ENCODE measurements at regions not wholly inside any gene's neighbourhood (a gene's known extent, or its start where the extent isn't known, plus 50 kb on each side); places are given as distances from the start of the nearest gene placed in this dataset.
"Not testable (repeated sequence)": the region's sequence is repeated elsewhere in the genome, so short reads cannot be mapped to it uniquely, and the experiment has no call there.

DNA sequence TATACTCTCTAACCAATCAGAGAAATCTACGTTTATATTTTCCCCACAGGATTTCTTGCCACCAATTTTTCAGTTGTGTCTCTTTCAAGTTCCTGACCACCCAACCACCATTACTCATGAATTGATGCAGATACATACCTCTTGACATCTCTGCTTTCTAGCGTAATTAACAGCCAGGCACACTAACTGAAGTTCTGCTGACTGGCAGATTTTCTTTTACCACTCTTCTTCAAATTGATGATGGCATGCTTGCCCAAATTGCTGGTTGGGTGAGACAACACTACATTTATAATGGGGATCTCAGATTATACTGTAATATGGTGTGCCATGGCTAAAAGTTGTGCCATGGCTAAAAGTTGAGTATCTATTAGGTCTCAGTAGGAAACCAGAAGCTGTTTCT, 566.7 kb downstream of the ADGRL2 start:
- H3K27me3 ChIP-seq, result no peaks in the 10 kb centered on the region
- H2AFZ ChIP-seq (replicated peaks), result no peak overlapping the region
- no peak overlapping the region for H3K27ac Mint-ChIP-seq
- DNase-seq (ENCODE audit: low spot score), result no peak
- no peaks in the 10 kb centered on the region for H3F3A ChIP-seq (ENCODE audit: low read depth)
- H3K4me3 Mint-ChIP-seq, result no peak overlapping the region
- no peaks in the 10 kb centered on the region for H4K20me1 ChIP-seq (ENCODE audit: low read depth)
- TF ChIP-seq EZH2phosphoT487 (IDR thresholded peaks at IDR 0.05) (no peak), EZH2 (IDR thresholded peaks at IDR 0.05) (no peak)
- TF ChIP-seq, protein P1, sequence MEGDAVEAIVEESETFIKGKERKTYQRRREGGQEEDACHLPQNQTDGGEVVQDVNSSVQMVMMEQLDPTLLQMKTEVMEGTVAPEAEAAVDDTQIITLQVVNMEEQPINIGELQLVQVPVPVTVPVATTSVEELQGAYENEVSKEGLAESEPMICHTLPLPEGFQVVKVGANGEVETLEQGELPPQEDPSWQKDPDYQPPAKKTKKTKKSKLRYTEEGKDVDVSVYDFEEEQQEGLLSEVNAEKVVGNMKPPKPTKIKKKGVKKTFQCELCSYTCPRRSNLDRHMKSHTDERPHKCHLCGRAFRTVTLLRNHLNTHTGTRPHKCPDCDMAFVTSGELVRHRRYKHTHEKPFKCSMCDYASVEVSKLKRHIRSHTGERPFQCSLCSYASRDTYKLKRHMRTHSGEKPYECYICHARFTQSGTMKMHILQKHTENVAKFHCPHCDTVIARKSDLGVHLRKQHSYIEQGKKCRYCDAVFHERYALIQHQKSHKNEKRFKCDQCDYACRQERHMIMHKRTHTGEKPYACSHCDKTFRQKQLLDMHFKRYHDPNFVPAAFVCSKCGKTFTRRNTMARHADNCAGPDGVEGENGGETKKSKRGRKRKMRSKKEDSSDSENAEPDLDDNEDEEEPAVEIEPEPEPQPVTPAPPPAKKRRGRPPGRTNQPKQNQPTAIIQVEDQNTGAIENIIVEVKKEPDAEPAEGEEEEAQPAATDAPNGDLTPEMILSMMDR (IDR thresholded peaks at IDR 0.05), result no peak
- no peak overlapping the region for H3K9ac ChIP-seq
- no peaks in the 10 kb centered on the region for H3K9me3 Mint-ChIP-seq
- H3K9me3 ChIP-seq (ENCODE audit: low read depth), result no peaks in the 10 kb centered on the region
- H3K36me3 ChIP-seq, result no peaks in the 10 kb centered on the region
- H3K4me1 ChIP-seq, result peaks cover 4% of the 10 kb centered on the region
- no peaks in the 10 kb centered on the region for H3K4me1 Mint-ChIP-seq
- H3K79me2 ChIP-seq (ENCODE audit: low read depth), result no peaks in the 10 kb centered on the region
- H3K4me2 ChIP-seq, result no peak overlapping the region
- peaks cover 2% of the 10 kb centered on the region for H3K27me3 Mint-ChIP-seq (ENCODE audit: insufficient read depth, low read depth)
- no peak overlapping the region for H3K27ac ChIP-seq
- H3K4me3 ChIP-seq, result no peak overlapping the region
- H3K36me3 Mint-ChIP-seq, result no peaks in the 10 kb centered on the region

DNA sequence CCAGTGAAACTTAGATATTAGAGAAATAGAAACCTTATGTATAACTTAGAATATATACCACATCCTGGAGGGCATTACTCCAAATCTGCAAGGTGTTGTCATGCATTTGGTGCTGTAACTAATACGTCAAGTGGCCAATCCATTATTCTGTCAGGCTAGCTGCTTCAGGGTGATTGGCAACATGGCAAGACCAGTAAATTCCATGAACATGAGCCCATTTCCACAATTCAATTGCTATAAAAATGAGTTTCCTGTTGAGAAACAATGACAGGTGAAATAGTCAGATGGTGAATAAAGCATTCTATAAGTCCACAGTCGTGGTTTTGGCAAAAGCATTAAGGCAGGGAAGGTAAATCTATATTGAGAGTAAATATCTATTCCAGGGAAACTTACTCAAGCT, 566.0 kb downstream of the ADGRL2 start:
- Mint-ChIP-seq H3K27ac (no peak overlapping the region), H3K27me3 (ENCODE audit: insufficient read depth, low read depth) (peaks cover 2% of the 10 kb centered on the region), H3K36me3 (no peaks in the 10 kb centered on the region), H3K4me1 (peaks cover under 1% of the 10 kb centered on the region), H3K9me3 (no peaks in the 10 kb centered on the region), H3K4me3 (no peak overlapping the region)
- H3K4me1 ChIP-seq, result peaks cover 11% of the 10 kb centered on the region
- H3K27ac ChIP-seq, result no peak overlapping the region
- no peak overlapping the region for H3K4me2 ChIP-seq
- no peak overlapping the region for H3K9ac ChIP-seq
- TF ChIP-seq, protein P1 (IDR thresholded peaks at IDR 0.05), result no peak
- TF ChIP-seq EZH2phosphoT487 (IDR thresholded peaks at IDR 0.05), result no peak
- TF ChIP-seq EZH2 (IDR thresholded peaks at IDR 0.05), result no peak
- no peaks in the 10 kb centered on the region for H3K27me3 ChIP-seq
- H3K4me3 ChIP-seq, result no peak overlapping the region
- H3K36me3 ChIP-seq, result no peaks in the 10 kb centered on the region
- no peaks in the 10 kb centered on the region for H3K9me3 ChIP-seq (ENCODE audit: low read depth)
- H3K79me2 ChIP-seq (ENCODE audit: low read depth), result no peaks in the 10 kb centered on the region
- H4K20me1 ChIP-seq (ENCODE audit: low read depth), result no peaks in the 10 kb centered on the region
- H3F3A ChIP-seq (ENCODE audit: low read depth), result no peaks in the 10 kb centered on the region
- DNase-seq (ENCODE audit: low spot score), result no peak
- no peak overlapping the region for H2AFZ ChIP-seq (replicated peaks)

DNA sequence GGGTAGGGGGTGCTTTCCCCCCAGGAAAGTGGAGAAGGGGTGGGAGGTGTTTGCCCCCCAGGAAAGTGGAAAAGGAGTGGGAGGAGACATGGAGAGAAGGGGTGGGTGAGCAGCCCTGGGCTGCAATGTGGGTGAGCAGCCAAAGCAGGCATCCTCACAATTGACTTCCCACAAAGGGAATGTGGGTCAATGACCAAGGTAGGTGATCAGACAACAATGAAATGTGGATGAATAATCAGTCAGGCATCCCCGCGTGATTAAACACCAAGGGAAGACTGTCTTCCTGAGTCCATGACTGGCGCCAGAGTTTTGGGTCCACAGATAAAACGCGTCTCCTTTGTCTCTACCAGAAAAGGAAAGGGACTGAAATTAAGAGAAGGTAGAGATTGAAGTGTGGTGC, 558.8 kb downstream of the ADGRL2 start:
- not testable (repeated sequence) for H3K36me3 ChIP-seq; H3K27me3 ChIP-seq; H3K79me2 ChIP-seq (ENCODE audit: low read depth); H3K4me3 Mint-ChIP-seq; H2AFZ ChIP-seq (replicated peaks); DNase-seq (ENCODE audit: low spot score); H4K20me1 ChIP-seq (ENCODE audit: low read depth); H3K9me3 Mint-ChIP-seq; H3K4me1 Mint-ChIP-seq; H3K27me3 Mint-ChIP-seq (ENCODE audit: insufficient read depth, low read depth); H3K36me3 Mint-ChIP-seq; H3K9ac ChIP-seq; H3K27ac ChIP-seq; H3F3A ChIP-seq (ENCODE audit: low read depth); H3K4me3 ChIP-seq; H3K4me2 ChIP-seq; H3K9me3 ChIP-seq (ENCODE audit: low read depth); H3K27ac Mint-ChIP-seq
- H3K4me1 ChIP-seq, result peaks cover 21% of the 10 kb centered on the region

DNA sequence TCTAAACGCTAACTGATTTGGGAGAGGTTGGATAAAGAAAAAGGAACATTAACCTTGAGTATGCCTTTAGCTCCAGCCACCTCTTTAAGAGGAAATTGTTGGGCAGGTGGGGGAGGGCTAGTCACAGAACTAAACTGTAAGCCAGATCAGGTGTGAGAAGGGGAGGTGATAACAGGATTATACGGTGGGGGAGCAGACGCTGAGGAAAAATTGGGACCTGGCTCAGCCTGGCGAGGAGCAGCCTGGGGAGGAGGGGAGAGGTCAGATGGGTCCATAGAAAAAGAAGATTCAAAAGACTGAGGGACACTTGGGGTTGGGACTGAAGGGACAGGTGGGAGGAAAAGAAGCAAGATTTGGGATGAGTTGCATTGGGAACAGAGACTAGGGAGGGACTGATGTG, 558.0 kb downstream of the ADGRL2 start:
- not testable (repeated sequence) for H3K27ac ChIP-seq; H3K9ac ChIP-seq; H3K9me3 Mint-ChIP-seq; H3K4me3 ChIP-seq; H3K27me3 ChIP-seq; H3K79me2 ChIP-seq (ENCODE audit: low read depth); H3K4me2 ChIP-seq; H3K36me3 ChIP-seq; H3K9me3 ChIP-seq (ENCODE audit: low read depth); H3F3A ChIP-seq (ENCODE audit: low read depth); H3K36me3 Mint-ChIP-seq; H3K27me3 Mint-ChIP-seq (ENCODE audit: insufficient read depth, low read depth); DNase-seq (ENCODE audit: low spot score); H4K20me1 ChIP-seq (ENCODE audit: low read depth); H3K27ac Mint-ChIP-seq; H2AFZ ChIP-seq (replicated peaks); H3K4me1 Mint-ChIP-seq; H3K4me3 Mint-ChIP-seq
- H3K4me1 ChIP-seq, result peaks cover 21% of the 10 kb centered on the region

DNA sequence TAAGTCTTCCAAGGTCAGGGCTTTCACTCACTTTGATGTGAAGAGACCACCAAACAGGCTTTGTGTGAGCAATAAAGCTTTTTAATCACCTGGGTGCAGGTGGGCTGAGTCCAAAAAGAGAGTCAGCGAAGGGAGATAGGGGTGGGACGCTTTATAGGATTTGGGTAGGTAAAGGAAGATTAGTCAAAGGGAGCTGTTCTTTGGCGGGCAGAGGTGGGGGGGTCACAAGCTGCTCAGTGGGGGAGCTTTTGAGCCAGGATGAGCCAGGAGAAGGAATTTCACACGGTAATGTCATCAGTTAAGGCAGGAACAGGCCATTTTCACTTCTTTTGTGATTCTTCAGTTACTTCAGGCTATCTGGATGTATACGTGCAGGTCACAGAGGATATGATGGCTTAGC, 553.8 kb downstream of the ADGRL2 start:
- H3K4me1 Mint-ChIP-seq; H3K4me1 ChIP-seq; H3K9me3 ChIP-seq (ENCODE audit: low read depth); H3K36me3 Mint-ChIP-seq; DNase-seq (ENCODE audit: low spot score); H3K79me2 ChIP-seq (ENCODE audit: low read depth); H3F3A ChIP-seq (ENCODE audit: low read depth); H3K27me3 ChIP-seq; H3K9ac ChIP-seq; H3K4me3 ChIP-seq; H3K27me3 Mint-ChIP-seq (ENCODE audit: insufficient read depth, low read depth); H3K36me3 ChIP-seq; H3K4me3 Mint-ChIP-seq; H3K27ac Mint-ChIP-seq; H3K27ac ChIP-seq; H3K4me2 ChIP-seq; H4K20me1 ChIP-seq (ENCODE audit: low read depth); H2AFZ ChIP-seq (replicated peaks): not testable (repeated sequence)
- H3K9me3 Mint-ChIP-seq, result peaks cover 11% of the 10 kb centered on the region
